ENCODE measurements at regions not wholly inside any gene's neighbourhood (a gene's known extent, or its start where the extent isn't known, plus 50 kb on each side); places are given as distances from the start of the nearest gene placed in this dataset.

DNA sequence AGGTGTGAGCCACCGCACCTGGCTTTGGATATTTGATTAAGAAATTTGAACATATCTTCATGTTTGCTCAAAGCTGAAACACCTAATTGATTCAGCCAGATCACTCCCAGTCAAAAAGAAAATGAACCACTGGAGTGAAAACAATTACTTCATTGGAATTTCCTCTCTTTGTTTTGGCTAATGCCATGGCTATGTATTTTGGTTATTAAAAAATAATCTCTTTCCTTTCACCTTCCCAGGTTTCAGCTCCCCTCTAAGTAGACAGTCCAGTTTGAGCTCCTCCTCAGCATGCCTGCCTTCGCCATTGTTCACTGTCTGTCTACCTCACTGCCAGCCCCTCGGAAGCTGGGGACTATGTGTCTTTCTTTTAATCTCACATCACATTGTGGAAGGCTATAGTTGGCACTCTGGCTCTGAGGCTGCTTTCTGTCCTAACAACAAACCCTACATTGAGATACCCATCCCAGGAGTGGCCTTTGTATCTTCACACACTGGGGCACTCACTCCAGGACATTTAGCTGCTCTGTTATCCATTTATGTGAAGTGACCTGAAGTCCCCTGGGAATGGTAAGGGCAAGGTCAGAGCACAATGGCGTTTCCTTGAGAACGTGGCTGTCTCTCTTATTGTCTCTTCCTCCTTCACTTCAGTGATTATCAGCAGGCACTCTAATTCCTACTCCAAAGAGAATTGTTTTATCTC is 764.0 kb upstream of the CITED2 start:
- Histone ChIP-seq H3K27me3 (ENCODE audit: control insufficient read depth, insufficient read depth, low read length) (no peaks in the 10 kb centered on the region), H3K36me3 (ENCODE audit: control insufficient read depth, insufficient read depth, low read length) (no peaks in the 10 kb centered on the region), H3K4me3 (ENCODE audit: low read depth, low read length) (no peak overlapping the region)
- FAIRE-seq (no peak), DNase-seq (ENCODE audit: low read depth) (no peak)
- no peak for TF ChIP-seq CTCF (IDR thresholded peaks at IDR 0.05; ENCODE audit: insufficient read depth, low read length, severe bottlenecking)

GRCh38 chr6:140134224-140134623 is 759.8 kb upstream of the CITED2 start:
- Histone ChIP-seq H3K27me3 (ENCODE audit: control insufficient read depth, insufficient read depth, low read length) (no peaks in the 10 kb centered on the region), H3K36me3 (ENCODE audit: control insufficient read depth, insufficient read depth, low read length) (no peaks in the 10 kb centered on the region), H3K4me3 (ENCODE audit: low read depth, low read length) (no peak overlapping the region)
- FAIRE-seq (no peak), DNase-seq (ENCODE audit: low read depth) (no peak)
- TF ChIP-seq CTCF (IDR thresholded peaks at IDR 0.05; ENCODE audit: insufficient read depth, low read length, severe bottlenecking): no peak

DNA sequence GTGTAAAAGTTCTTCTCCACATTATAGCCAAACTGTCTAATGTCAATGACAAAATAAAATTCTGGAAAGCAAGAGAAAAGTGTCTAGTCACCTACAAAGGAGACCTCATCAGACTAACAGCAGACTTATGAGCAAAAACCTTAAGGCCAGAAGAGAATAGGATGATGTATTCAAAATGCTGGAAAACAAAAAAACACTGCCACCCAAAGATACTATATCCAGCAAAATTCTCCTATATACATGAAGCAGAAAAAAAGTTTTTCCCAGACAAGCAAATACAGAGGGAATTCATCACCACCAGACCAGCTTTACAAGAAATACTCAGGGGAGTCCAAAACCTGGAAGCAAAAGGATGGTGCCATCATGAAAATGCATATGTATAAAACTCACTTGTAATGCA is 755.6 kb upstream of the CITED2 start:
- Histone ChIP-seq H3K36me3 (ENCODE audit: control insufficient read depth, insufficient read depth, low read length) (no peaks in the 10 kb centered on the region), H3K4me3 (ENCODE audit: low read depth, low read length) (no peak overlapping the region), H3K27me3 (ENCODE audit: control insufficient read depth, insufficient read depth, low read length) (no peaks in the 10 kb centered on the region)
- no peak for DNase-seq (ENCODE audit: low read depth)
- no peak for FAIRE-seq
- TF ChIP-seq CTCF (IDR thresholded peaks at IDR 0.05; ENCODE audit: insufficient read depth, low read length, severe bottlenecking): no peak

GRCh38 chr6:140124498-140124897 is 750.0 kb upstream of the CITED2 start:
- FAIRE-seq (no peak), DNase-seq (ENCODE audit: low read depth) (no peak)
- Histone ChIP-seq H3K36me3 (ENCODE audit: control insufficient read depth, insufficient read depth, low read length) (no peaks in the 10 kb centered on the region), H3K4me3 (ENCODE audit: low read depth, low read length) (no peak overlapping the region), H3K27me3 (ENCODE audit: control insufficient read depth, insufficient read depth, low read length) (no peaks in the 10 kb centered on the region)
- TF ChIP-seq CTCF (IDR thresholded peaks at IDR 0.05; ENCODE audit: insufficient read depth, low read length, severe bottlenecking): no peak

- H3K36me3 ChIP-seq (ENCODE audit: control insufficient read depth, insufficient read depth, low read length): no peaks in the 10 kb centered on the region
- DNase-seq (ENCODE audit: low read depth) (peak; percentile 10), FAIRE-seq (no peak)
- no peaks in the 10 kb centered on the region for H3K27me3 ChIP-seq (ENCODE audit: control insufficient read depth, insufficient read depth, low read length)
- TF ChIP-seq CTCF (IDR thresholded peaks at IDR 0.05; ENCODE audit: insufficient read depth, low read length, severe bottlenecking): no peak
- H3K4me3 ChIP-seq (ENCODE audit: low read depth, low read length): no peak overlapping the region
Observed at GRCh38 chr6:140108167-140108566, 733.7 kb upstream of the CITED2 start.

DNA sequence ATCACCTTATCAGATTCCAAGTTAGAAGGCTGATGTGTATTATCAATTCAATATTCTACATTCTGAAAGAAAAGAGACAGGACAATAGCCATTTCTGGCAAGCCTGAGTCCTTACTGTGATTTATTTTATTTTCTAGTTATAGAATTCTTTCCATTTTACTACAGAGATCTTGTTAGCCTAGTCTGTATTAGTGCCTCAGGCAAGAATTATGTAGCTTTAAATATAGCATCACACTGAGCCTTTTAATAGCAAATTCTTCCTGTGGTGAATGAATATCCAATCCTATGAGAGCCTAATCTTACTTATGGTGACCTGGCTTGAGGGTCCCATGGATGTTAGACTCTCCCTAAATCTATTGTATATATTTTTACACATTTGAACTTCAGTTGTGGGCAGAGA is 732.8 kb upstream of the CITED2 start:
- H3K4me3 ChIP-seq (ENCODE audit: low read depth, low read length): no peak overlapping the region
- FAIRE-seq (no peak), DNase-seq (ENCODE audit: low read depth) (no peak)
- H3K36me3 ChIP-seq (ENCODE audit: control insufficient read depth, insufficient read depth, low read length): no peaks in the 10 kb centered on the region
- TF ChIP-seq CTCF (IDR thresholded peaks at IDR 0.05; ENCODE audit: insufficient read depth, low read length, severe bottlenecking): no peak
- no peaks in the 10 kb centered on the region for H3K27me3 ChIP-seq (ENCODE audit: control insufficient read depth, insufficient read depth, low read length)

All from bronchial epithelial cell (primary cell).